COLO829 (cell line): ENCODE measurements at regions not wholly inside any gene's neighbourhood (a gene's known extent, or its start where the extent isn't known, plus 50 kb on each side); places are given as distances from the start of the nearest gene placed in this dataset.

ENCODE experiments used
- DNase-seq: peaks from one replicate; pipeline ENCODE4 v3.0.0; 2012; ENCODE audit warnings: low spot score

- no peak for DNase-seq
Measured at GRCh38 chr10:121099592-121099991, 248.4 kb downstream of the WDR11 start.

- no peak for DNase-seq
Measured at GRCh38 chr10:121101561-121101960, 250.4 kb downstream of the WDR11 start.

- DNase-seq, result no peak
Measured at GRCh38 chr10:121102706-121103105, 251.5 kb downstream of the WDR11 start.

- no peak for DNase-seq
Measured at GRCh38 chr10:121104476-121105111, 253.4 kb downstream of the WDR11 start.

- no peak for DNase-seq
Measured at GRCh38 chr10:121106611-121107010, 255.4 kb downstream of the WDR11 start.

GRCh38 chr10:121108051-121108450, 256.9 kb downstream of the WDR11 start:
- DNase-seq, result no peak

- DNase-seq, result no peak
Measured at GRCh38 chr10:121110369-121110768, 259.2 kb downstream of the WDR11 start.

- no peak for DNase-seq
Measured at GRCh38 chr10:121112136-121112535, 261.0 kb downstream of the WDR11 start.

- DNase-seq, result no peak
Measured at GRCh38 chr10:121112579-121113384, 261.6 kb downstream of the WDR11 start.

- DNase-seq, result no peak
Measured at GRCh38 chr10:121113385-121113696, 262.2 kb downstream of the WDR11 start.

- DNase-seq, result no peak
Measured at GRCh38 chr10:121113911-121114310, 262.7 kb downstream of the WDR11 start.

GRCh38 chr10:121115154-121115553, 264.0 kb downstream of the WDR11 start:
- DNase-seq, result no peak

GRCh38 chr10:121121462-121121861, 270.3 kb downstream of the WDR11 start:
- DNase-seq, result no peak

GRCh38 chr10:121127151-121127906, 276.2 kb downstream of the WDR11 start:
- no peak for DNase-seq

GRCh38 chr10:121128164-121128563, 277.0 kb downstream of the WDR11 start:
- DNase-seq, result no peak

- no peak for DNase-seq
Measured at GRCh38 chr10:121129266-121129665, 278.1 kb downstream of the WDR11 start.

- DNase-seq, result no peak
Measured at GRCh38 chr10:121130382-121130781, 279.2 kb downstream of the WDR11 start.

- DNase-seq, result no peak
Measured at GRCh38 chr10:121131014-121131413, 279.9 kb downstream of the WDR11 start.

GRCh38 chr10:121131426-121132265, 280.5 kb downstream of the WDR11 start:
- DNase-seq, result no peak

- DNase-seq, result no peak
Measured at GRCh38 chr10:121132273-121132672, 281.1 kb downstream of the WDR11 start.

GRCh38 chr10:121133901-121134300, 282.7 kb downstream of the WDR11 start:
- no peak for DNase-seq

- no peak for DNase-seq
Measured at GRCh38 chr10:121134711-121135110, 283.5 kb downstream of the WDR11 start.
